HuH-7.5 (cell line): ENCODE measurements at regions not wholly inside any gene's neighbourhood (a gene's known extent, or its start where the extent isn't known, plus 50 kb on each side); places are given as distances from the start of the nearest gene placed in this dataset.

Experiments used
- DNase-seq: peaks from one replicate; pipeline ENCODE4 v3.0.0; 2011; ENCODE audit warnings: low spot score

DNA sequence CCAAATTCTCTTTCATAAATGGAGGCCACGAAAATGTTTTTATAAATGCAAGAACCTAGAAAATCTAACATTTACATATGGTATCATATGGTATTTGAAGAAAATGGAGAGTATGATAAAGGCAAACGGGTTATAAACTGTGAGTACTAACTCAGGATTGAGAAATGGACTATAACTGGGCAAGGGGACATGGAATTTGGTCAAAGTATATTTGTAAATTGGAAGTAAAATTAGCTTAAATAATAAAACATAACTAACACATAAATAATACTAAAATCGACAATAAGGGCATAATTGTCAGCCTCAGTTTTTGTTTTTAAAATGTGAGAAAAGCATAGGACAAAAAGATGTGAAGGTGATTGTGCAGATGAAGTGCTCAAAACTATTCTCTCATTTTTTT lies 1516.3 kb upstream of the MIR17HG start:
- DNase-seq: no peak

DNA sequence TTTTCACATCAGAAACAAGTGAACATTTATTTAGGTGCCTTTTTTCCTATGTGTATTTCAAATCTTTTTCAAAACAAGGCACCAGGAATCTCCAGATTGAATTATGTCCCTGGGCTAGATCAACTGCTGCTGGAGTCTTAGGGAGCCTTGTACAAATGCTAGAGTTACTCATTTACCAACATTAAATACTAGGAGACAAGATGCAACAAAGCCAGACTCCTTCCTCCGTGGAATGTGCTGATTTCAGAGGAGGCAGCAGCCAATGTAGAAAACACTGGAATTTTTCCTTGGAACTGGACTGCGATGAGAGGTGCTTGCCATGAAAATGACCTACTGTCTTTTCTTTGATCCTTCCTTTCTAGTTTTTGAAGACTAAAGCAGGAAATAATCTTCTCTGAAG lies 1514.7 kb upstream of the MIR17HG start:
- DNase-seq: no peak

DNA sequence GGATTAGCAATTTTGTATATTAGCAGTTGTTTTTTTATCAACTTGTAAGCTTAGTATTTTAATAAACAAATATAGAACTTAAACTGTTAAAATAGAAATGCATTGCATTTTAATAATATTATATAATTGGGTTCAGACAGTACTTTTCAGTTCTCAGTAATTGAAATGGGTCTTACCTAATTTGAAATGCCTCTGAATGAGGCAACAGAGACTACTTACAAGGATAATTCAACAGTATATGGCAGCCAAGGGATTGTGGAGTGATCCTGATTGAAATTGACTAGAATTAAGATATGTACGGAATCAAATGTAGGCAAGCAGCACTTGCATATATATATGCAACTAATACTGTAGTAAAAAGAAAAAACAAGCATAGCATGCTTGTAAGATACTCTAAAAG lies 1503.9 kb upstream of the MIR17HG start:
- no peak for DNase-seq

DNA sequence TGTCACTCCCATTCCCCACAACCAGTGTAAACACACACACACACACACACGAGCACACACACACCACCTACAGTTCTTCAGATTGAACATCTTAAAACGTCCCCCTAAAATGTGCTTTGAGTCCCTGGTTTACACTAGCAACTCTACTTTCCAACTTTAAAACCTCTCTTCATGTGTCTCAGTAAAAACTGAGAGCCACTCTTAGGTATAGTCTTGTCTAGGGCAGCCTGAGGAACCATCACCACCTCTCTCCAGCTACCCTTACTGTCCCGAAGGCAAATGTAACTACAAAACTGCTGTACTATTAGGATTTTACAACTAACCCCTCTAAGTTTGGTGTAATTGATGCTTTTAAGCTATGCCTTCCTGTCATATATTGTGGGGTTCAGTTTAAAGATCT lies 1501.6 kb upstream of the MIR17HG start:
- DNase-seq: no peak

DNA sequence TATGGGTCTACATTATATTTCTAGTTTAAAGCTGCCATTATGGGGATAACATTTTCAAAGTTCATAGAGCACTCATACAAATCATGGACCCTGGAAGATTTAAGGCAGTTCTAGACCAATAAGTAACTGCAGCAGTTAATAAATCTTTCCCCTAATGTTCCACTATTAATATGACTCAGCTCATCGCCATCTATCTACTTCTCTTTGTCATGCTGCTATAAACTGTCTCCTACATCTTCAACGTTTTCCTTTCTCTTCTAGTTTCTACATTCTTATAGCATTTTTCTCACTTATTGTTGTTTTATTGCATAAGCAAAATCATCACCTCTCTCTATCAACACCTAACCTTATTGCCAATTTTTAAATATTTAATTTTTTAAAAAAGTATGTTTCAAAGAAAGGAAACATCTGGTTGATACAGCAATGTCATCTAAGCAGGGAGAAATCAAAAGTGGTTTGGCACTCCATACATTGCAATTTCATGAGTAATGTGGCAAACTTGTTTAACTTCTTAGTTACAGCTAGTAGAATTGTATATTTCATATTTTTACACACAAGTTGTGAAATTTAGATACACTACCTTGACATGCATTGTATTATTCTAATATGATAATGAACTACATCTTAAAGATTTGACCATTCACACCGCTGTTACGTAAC lies 1500.4 kb upstream of the MIR17HG start:
- no peak for DNase-seq

DNA sequence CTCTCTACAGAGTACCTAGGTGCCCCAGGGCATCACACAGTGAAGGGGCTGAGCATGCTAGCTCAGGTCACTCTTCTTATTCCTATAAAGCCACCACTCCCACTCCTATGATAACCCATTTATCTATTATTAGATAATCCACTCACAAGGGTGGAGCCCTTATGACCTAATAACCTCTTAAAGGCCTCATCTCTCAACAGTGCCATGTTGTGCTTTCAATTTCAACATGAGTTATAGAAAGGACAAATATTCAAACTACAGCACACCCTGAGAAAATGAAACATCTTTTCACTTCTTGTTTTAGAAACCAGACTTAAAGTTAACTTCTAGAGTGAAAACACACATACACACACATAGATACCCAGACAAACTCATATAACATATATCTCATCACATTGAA lies 1494.9 kb upstream of the MIR17HG start:
- DNase-seq: no peak

DNA sequence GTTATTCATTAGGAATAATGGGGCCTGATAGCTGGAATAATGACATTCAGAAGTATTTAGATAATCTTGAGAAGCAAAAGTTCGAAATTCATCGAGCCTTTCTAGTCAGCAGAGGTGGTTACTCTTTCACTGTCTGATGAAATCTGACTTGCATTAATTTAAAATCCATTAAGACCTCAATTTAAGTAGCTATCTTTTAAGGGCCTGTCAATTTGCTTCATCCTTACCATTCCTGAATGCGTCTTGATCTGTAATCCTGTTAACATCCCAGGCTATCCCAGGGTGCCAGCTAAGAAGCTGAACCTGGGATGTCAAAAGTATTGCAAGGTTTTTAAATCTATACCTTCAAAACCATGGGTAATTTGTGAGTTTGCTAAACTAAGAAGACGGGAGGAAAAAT lies 1491.0 kb upstream of the MIR17HG start:
- DNase-seq: no peak

DNA sequence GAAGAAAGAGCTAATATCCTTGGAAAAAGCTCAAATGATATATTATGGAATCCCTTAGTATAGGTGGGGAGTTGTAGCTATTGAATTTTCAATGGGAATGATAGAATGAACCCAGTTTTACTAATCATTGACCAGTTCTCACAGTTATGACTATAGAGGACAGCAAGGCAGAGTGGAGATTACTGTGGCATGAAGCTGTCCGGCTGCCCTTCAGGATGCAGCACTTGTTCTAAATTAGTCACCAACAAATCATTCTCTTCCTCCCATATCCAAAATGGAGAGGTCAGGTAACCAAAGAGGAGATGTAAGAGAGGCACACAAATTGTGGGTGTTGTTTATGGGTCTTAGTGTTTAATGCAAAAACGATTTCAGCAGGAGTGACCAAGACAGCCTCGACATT lies 1490.0 kb upstream of the MIR17HG start:
- no peak for DNase-seq

GRCh38 chr13:89862011-89862690 lies 1485.3 kb upstream of the MIR17HG start:
- DNase-seq: no peak

- DNase-seq: no peak
Observed at GRCh38 chr13:89862691-89863036, 1484.8 kb upstream of the MIR17HG start.

GRCh38 chr13:89865164-89866064 lies 1482.1 kb upstream of the MIR17HG start:
- DNase-seq: no peak

GRCh38 chr13:89869312-89869711 lies 1478.2 kb upstream of the MIR17HG start:
- DNase-seq: no peak

DNA sequence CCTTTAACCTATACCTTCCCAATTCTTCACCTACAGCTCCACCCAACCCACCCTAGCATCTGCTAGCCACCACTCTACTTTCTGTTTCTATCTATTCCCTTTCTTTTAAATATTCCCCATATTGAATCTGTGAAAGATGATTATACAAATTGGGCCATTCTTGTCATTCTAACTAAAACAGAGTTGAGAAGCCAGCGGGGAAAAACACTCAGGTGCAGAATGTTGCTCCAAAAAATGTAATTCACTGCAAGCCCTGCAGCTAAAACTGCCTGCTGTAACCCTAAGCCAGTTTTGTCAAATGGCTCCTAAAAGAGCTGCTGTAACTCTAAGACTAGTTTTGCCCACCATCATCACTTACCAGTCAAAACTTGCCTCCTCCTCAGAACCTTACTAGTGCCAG lies 1468.6 kb upstream of the MIR17HG start:
- no peak for DNase-seq

DNA sequence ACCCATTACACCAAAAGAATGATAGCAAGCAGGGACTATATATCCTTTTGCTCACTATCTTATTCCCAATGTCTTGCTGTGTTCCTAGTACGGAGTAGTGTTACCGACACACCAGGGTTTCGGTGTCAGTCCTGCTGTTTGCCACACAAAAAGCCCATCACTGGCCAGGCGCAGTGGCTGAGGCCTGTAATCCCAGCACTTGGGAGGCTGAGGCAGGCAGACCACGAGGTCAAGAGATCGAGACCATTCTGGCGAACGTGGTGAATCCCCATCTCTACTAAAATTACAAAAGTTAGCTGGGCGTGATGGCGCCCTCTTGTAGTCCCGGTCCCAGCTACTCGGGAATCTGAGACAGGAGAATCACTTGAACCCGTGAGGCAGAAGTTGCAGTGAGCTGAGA lies 1467.3 kb upstream of the MIR17HG start:
- no peak for DNase-seq

- DNase-seq: no peak
Observed at GRCh38 chr13:89883893-89884448, 1463.5 kb upstream of the MIR17HG start.

- DNase-seq: no peak
Observed at GRCh38 chr13:89890806-89891205, 1456.7 kb upstream of the MIR17HG start.

DNA sequence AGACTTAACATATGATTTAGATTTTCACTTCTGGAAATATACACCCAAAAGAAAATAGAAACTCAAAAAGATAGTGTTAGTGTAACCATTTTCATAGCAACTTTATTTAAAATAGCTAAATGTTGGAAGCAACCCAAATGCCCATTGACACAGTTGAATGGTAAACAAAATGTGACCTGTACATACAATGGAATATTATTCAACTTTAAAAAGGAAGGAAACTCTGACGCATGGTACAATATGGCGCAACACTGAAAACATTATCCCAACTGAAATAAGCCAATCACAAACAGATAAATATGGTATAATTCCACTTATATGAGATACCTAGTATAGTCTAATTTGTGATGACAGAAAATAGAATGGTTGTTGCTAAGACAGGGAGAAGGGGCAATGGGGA lies 1456.1 kb upstream of the MIR17HG start:
- DNase-seq: no peak

- no peak for DNase-seq
Observed at GRCh38 chr13:89897681-89898080, 1449.8 kb upstream of the MIR17HG start.

GRCh38 chr13:89899302-89900103 lies 1448.0 kb upstream of the MIR17HG start:
- DNase-seq: no peak

GRCh38 chr13:89900104-89900765 lies 1447.3 kb upstream of the MIR17HG start:
- DNase-seq: no peak

GRCh38 chr13:89902223-89902622 lies 1445.3 kb upstream of the MIR17HG start:
- DNase-seq: no peak
